Limb (tissue), 2 donors: ENCODE measurements at regions not wholly inside any gene's neighbourhood (a gene's known extent, or its start where the extent isn't known, plus 50 kb on each side); places are given as distances from the start of the nearest gene placed in this dataset.
"Not testable (repeated sequence)": the region's sequence is repeated elsewhere in the genome, so short reads cannot be mapped to it uniquely, and the experiment has no call there.

Experiments used
- DNase-seq, 2 donors: peaks; one replicate each; pipeline ENCODE4 v3.0.0-alpha.2; 2016; ENCODE audit errors: extremely low spot score in 2 of 2

- DNase-seq: no peak
Measured at GRCh38 chr7:93830141-93830925, 60.2 kb downstream of the TFPI2 start.

GRCh38 chr7:93828260-93828659, 62.3 kb downstream of the TFPI2 start:
- no peak for DNase-seq

- no peak for DNase-seq
Measured at GRCh38 chr7:93823621-93824020, 66.9 kb downstream of the TFPI2 start.

DNA sequence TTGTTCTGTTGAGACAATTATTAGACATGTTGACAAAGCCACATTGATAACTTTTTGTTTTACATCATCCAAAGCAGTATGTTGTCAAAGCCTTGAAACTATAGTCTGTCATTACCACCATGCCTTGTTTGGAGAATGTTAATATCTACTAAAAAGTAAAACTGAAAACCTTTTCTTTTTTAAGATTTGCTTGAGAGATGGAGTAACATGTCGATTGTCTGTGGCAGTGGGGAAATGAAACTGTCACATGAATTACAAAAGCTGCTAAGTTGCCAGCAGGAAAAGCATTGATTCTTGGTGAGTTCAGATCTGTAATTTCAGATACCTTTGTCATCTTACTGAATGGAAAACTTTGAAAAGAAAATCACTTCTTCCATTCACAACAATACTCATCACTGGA, 69.1 kb downstream of the TFPI2 start:
- DNase-seq: no peak

- DNase-seq: no peak
Measured at GRCh38 chr7:93819699-93820098, 70.9 kb downstream of the TFPI2 start.

GRCh38 chr7:93817526-93817925, 73.0 kb downstream of the TFPI2 start:
- no peak for DNase-seq

DNA sequence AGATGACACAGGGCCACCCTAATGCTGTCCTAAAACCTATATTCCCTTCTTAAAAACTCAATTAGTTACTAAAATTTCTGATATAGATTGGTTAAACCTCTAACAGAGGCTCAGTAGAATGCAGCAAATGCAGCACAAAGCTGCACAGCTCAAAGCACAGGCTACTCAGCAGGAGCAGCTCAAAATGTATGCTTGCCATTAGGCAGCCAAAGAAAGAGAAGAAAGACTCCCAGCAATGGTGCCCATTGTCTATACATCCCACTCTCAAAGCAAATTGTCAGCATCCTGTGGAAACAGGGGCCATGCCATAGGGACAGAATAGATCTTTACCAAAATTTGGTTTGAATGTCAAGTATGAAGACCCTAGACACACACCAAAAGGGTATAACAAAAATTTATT, 73.5 kb downstream of the TFPI2 start:
- no peak for DNase-seq

- DNase-seq: no peak
Measured at GRCh38 chr7:93813514-93813913, 77.0 kb downstream of the TFPI2 start.

GRCh38 chr7:93812061-93812460, 78.5 kb downstream of the TFPI2 start:
- DNase-seq: no peak

DNA sequence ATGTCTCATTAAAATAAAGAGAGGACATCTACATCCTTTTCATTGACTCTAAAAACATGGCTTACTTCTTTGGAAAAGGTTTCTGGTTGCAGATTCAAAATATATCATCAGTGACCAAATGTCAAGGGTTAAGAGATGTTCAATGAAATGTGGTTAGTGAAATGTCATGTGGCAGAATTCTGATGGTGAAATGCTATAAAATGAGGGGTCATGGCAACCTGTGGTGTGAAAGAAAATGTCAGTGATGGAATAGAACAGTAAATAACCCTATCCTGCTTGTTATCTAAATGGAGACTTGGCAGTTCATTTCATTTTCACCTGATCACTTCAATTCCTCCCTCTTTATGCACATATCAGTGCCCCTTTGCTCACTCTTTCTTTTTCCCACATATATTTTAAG, 79.4 kb downstream of the TFPI2 start:
- DNase-seq: no peak

DNA sequence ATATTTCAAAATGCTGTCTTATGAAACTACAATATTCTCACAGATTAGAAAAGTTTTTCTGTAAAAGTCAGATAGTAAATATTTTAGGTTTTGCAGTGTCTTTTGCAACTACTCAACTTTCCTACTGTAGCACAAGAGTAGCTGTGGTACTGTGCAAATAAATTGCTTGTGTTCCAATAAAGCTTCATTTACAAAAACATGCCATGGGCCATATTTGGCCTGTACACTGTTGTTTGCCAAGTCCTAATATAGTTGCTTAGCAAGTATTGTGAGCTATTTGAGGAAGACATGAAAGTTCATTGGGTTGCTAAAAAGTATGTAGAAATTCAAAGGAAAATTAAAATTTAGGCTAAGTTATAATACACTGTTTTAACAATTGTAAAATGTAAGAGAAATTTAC, 80.0 kb downstream of the TFPI2 start:
- DNase-seq: no peak

- DNase-seq: no peak
Measured at GRCh38 chr7:93804726-93805125, 85.8 kb downstream of the TFPI2 start.

DNA sequence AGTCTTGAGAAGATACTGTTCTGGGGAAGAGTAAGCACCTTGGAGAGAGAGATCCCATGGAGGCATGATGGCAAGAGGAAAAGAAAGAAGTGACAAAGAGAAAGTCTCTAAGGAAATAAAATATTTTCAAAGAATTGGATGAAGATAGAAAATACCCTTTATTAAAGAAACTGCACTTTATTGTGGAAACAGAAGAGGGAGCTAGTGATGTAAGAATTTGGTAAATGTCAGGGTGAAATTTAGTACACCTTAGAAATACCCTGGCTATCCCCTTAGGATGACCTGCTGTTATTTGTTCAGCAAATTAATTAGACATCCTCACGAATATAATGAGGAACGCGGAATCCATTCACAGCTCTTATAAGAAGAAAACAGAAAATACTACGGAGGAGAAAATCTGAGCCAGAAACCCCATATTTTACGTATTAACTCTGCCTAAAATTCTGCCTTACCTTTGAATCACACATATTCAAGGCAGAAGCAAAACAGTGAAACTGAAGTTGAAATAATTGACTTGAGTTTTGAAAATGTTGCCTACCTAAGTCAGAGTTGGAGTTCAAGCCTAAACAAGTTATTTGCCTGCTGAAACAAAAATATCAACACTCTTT, 90.7 kb downstream of the TFPI2 start:
- DNase-seq: no peak

- DNase-seq: not testable (repeated sequence)
Measured at GRCh38 chr7:93793084-93793697, 97.4 kb downstream of the TFPI2 start.

DNA sequence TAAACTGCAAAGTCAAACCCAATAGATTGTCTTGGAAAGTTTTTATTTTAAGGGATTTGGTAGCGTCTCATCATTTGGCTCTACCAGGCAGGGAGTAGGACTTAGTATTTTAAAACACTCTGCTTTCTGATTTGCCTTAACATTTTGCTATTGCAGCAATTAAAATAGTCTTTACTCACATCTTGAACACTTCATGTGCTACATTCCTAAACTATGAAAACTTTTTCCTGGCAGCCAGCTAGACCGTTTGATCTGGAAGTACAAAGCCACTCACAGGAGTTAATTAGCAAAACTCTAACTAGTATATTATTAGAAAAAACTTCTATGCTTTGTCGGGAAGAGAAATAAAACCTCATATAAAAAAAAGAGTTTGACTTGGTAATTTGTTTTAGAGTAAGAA, 111.4 kb downstream of the TFPI2 start:
- no peak for DNase-seq

GRCh38 chr7:93778384-93778783, 112.2 kb downstream of the TFPI2 start:
- DNase-seq: no peak

DNA sequence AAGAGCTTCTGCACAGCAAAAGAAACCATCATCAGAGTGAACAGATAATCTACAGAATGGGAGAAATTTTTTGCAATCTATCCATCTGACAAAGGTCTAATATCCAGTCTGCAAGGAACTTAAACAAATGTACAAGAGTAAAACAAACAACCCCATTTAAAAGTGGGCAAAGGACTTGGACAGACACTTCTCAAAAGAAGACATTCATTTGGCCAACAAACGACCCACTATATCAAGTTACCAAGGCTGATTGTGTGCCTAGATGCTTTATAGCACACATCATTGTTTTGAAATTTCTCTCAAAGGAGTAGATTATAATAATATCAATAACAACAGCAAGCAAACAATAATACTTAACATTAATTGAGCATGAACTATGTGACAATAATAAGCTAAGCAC, 117.1 kb downstream of the TFPI2 start:
- DNase-seq: no peak

DNA sequence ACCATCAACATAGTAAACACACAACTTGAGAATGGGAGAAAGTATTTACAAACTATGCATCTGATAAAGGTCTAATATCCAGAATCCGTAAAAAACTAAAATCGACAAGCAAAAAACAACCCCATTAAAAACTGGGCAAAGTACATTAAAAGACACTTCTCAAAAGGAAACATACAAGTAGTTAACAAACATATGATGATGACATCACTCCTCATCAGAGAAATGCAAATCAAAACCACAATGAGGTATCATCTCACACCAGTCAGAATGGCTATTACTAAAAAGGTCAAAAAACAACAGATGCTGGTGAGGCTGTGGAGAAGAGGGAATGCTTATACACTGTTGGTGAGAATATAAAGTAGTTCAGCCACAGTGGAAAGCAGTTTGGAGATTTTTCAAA, 125.1 kb downstream of the TFPI2 start:
- DNase-seq: no peak

GRCh38 chr7:93758631-93759030, 131.9 kb downstream of the TFPI2 start:
- no peak for DNase-seq

DNA sequence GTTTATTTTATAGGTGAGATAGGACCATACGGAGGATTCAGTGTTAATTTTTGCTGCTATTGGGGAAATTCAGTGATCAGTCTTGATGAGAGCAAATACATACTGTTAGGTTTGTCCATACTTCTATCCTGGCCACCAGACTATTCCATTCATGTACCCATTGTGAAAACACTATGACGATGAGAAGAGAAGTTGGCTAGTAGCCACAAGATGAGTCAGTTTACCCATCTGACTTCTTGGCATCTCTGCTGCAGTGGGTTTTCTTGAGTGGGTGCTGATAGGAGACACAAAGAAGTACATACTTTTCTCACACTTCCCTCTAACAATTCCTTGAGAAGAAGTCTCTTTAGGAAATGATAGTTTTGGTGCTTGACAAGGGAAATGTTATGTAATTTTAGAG, 133.1 kb downstream of the TFPI2 start:
- DNase-seq: no peak

- DNase-seq: no peak
Measured at GRCh38 chr7:93756890-93757289, 133.7 kb downstream of the TFPI2 start.

DNA sequence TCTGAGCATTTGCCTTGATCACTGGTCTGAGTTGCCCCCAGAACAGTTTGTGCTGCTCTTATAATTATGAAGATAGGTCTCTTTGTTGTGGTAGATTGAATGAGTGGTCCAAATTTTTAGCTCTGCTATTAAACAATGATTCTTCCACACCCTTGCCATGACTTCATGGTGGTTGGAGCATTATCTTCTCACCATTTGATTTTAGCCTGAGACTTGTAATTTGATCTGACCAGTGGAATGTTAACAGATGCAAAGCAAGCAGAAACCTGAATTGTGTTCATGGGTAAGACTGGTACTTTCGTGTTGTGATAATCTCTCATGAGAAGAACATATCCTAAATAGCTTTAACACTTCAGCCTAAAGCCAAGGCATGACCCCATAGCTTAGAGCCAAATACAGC, 139.1 kb downstream of the TFPI2 start:
- no peak for DNase-seq

- no peak for DNase-seq
Measured at GRCh38 chr7:93750986-93751385, 139.6 kb downstream of the TFPI2 start.
